ENCODE measurements at regions not wholly inside any gene's neighbourhood (a gene's known extent, or its start where the extent isn't known, plus 50 kb on each side); places are given as distances from the start of the nearest gene placed in this dataset.

DNA sequence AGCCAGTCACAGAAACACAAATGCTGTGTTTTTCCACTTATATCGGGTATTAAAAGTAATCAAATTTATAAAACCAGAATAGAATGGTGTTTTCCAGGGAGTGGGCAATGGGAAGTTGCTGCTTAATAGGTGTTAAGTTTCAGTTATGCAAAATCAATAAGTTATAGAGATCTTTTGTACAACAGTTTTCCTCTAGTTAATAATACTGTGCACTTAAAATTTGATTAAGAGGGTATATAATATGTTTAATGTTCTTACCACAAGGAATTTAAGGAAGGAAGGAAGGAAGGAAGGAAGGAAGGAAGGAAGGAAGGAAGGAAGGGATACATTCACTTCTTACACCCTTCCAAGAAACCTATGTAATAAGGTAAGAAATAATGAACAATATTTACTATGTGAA, 867.7 kb upstream of the CDH6 start:
- intact Hi-C loops (cut with DNase I; ENCODE audit: low total_unique reads) (no loop called here), in situ Hi-C loops (cut with MboI; ENCODE audit: low pct_ligation_motif_present in 1 of 4, low pct_unique_long_range_greater_than_20kb in 1 of 4, low sequenced_read_pairs in 3 of 4) (no loop called here)
- Histone ChIP-seq H3K9me3 (no peaks in the 10 kb centered on the region), H3K27ac (no peak overlapping the region), H3K4me3 (no peak overlapping the region), H3K4me1 (no peaks in the 10 kb centered on the region), H3K27me3 (no peaks in the 10 kb centered on the region), H3K36me3 (no peaks in the 10 kb centered on the region)
- no peak for TF ChIP-seq POLR2A (IDR thresholded peaks at IDR 0.05)
- no peak for DNase-seq
- WGBS, 2 donors (ENCODE audit: low coverage in 1 of 2): 92 to 100% methylated on average over 1 of the region's 1 CpG

DNA sequence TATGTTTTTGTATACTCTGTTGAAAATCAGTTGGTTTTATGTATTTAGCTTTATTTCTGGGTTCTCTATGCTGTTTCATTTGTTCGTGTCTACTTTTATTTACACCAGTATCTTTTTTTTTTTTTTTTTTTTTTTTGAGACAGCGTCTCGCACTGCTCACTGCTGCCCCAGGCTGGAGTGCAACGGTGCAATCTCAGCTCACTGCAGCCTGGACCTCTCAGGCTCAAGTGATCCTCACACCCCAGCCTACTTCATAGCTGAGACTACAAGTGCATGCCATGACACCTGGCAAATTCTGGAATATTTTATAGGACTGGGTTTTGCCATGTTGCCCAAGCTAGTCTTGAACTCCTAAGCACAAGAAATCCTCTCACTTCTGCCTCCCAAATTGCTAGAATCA, 869.4 kb upstream of the CDH6 start:
- no peaks in the 10 kb centered on the region for H3K36me3 ChIP-seq
- no peak for DNase-seq
- H3K27ac ChIP-seq: no peak overlapping the region
- in situ Hi-C loops (cut with MboI; ENCODE audit: low pct_ligation_motif_present in 1 of 4, low pct_unique_long_range_greater_than_20kb in 1 of 4, low sequenced_read_pairs in 3 of 4): no loop called here
- no peaks in the 10 kb centered on the region for H3K4me1 ChIP-seq
- no peak overlapping the region for H3K4me3 ChIP-seq
- TF ChIP-seq, protein P1, sequence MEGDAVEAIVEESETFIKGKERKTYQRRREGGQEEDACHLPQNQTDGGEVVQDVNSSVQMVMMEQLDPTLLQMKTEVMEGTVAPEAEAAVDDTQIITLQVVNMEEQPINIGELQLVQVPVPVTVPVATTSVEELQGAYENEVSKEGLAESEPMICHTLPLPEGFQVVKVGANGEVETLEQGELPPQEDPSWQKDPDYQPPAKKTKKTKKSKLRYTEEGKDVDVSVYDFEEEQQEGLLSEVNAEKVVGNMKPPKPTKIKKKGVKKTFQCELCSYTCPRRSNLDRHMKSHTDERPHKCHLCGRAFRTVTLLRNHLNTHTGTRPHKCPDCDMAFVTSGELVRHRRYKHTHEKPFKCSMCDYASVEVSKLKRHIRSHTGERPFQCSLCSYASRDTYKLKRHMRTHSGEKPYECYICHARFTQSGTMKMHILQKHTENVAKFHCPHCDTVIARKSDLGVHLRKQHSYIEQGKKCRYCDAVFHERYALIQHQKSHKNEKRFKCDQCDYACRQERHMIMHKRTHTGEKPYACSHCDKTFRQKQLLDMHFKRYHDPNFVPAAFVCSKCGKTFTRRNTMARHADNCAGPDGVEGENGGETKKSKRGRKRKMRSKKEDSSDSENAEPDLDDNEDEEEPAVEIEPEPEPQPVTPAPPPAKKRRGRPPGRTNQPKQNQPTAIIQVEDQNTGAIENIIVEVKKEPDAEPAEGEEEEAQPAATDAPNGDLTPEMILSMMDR (IDR thresholded peaks at IDR 0.05): no peak
- intact Hi-C loops (cut with DNase I; ENCODE audit: low total_unique reads): no loop called here
- WGBS, 2 donors (ENCODE audit: low coverage in 1 of 2): 23 to 33% methylated on average over 1 of the region's 4 CpGs
- H3K27me3 ChIP-seq: no peaks in the 10 kb centered on the region
- no peaks in the 10 kb centered on the region for H3K9me3 ChIP-seq

DNA sequence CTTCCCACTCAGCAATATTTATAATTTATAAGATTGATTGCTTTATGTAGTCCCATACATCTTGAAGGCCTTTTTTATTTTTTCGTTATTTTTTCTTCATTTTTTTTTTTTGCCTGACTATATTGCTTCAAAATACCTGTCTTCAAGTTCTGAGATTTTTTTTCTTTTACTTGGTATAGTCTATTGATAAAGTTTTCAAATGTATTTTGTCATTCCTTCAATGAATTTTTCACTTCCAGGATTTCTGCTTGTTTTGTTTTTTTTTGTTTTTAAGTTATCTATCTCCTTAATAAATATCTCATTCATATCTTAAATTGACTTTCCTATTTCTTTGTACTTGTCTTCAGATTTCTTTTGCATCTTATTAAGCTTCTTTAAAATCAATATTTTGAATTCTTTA, 905.6 kb upstream of the CDH6 start:
- H3K4me3 ChIP-seq: no peak overlapping the region
- WGBS, 2 donors (ENCODE audit: low coverage in 1 of 2): 67 to 89% methylated on average over 1 of the region's 1 CpG
- H3K27ac ChIP-seq: no peak overlapping the region
- TF ChIP-seq POLR2AphosphoS5 (IDR thresholded peaks at IDR 0.05): no peak
- TF ChIP-seq, protein P1 (IDR thresholded peaks at IDR 0.05): no peak
- TF ChIP-seq EP300 (IDR thresholded peaks at IDR 0.05; ENCODE audit: low read depth): no peak
- no peak for TF ChIP-seq POLR2A (IDR thresholded peaks at IDR 0.05)
- intact Hi-C loops (cut with DNase I; ENCODE audit: low total_unique reads) (loop anchor here (1.0 kb wide), 1 partner anchor 22 kb away; no protein-coding TSS in a partner anchor), in situ Hi-C loops (cut with MboI; ENCODE audit: low pct_ligation_motif_present in 1 of 4, low pct_unique_long_range_greater_than_20kb in 1 of 4, low sequenced_read_pairs in 3 of 4) (no loop called here)
- DNase-seq: no peak
- no peaks in the 10 kb centered on the region for H3K36me3 ChIP-seq
- peaks cover 6 to 11% of the 10 kb centered on the region in 2 donors for H3K9me3 ChIP-seq
- H3K4me1 ChIP-seq: no peaks in the 10 kb centered on the region
- H3K27me3 ChIP-seq: no peaks in the 10 kb centered on the region

DNA sequence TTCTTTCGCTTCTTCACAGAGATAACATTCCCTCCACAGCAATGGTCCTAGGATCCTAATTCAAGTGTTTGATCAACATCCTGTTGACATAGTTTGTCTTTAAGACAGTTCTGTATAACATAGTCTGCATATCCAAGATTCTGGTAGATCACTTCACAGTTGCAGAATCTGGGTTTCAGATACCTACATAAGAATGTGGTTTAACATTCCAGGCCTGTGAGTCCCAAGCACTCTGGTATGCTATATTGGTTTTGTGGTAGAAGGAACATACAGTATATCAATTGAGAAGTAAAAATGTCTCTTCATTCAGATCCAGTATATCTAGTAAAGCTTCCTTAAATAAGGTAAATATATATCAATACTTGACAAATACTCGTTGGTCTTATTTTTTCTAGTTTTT, 914.2 kb upstream of the CDH6 start:
- H3K4me1 ChIP-seq: no peaks in the 10 kb centered on the region
- 75 to 80% methylated on average over 2 of the region's 2 CpGs for WGBS, 2 donors (ENCODE audit: low coverage in 1 of 2)
- DNase-seq: no peak
- intact Hi-C loops (cut with DNase I; ENCODE audit: low total_unique reads): no loop called here
- H3K27me3 ChIP-seq: no peaks in the 10 kb centered on the region
- peaks cover 0 to 3% of the 10 kb centered on the region in 2 donors for H3K9me3 ChIP-seq
- in situ Hi-C loops (cut with MboI; ENCODE audit: low pct_ligation_motif_present in 1 of 4, low pct_unique_long_range_greater_than_20kb in 1 of 4, low sequenced_read_pairs in 3 of 4): no loop called here
- no peak overlapping the region for H3K4me3 ChIP-seq
- H3K36me3 ChIP-seq: no peaks in the 10 kb centered on the region
- no peak for TF ChIP-seq EP300 (IDR thresholded peaks at IDR 0.05; ENCODE audit: low read depth)
- no peak for TF ChIP-seq POLR2A (IDR thresholded peaks at IDR 0.05)
- no peak for TF ChIP-seq POLR2AphosphoS5 (IDR thresholded peaks at IDR 0.05)
- no peak overlapping the region for H3K27ac ChIP-seq

DNA sequence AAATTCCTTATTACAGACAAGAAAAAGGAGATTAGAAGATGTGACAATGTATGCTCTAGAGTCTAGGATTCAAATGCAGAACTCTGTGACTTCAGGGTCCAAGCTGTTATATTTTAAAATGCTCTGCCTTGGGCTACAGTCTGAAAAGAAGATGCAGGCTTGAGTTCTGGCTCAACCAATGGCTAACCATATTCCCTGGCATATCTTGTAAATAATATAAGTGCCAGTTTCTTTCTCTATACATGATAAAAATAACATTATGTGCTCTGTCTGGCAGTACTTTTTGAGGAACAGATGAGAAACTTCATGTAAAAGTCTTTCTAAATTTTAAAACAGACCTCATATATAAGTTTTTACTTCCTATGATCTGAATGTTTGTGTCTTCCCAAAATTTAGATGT, 926.5 kb upstream of the CDH6 start:
- Histone ChIP-seq H3K27me3 (no peaks in the 10 kb centered on the region), H3K4me3 (no peak overlapping the region), H3K4me1 (no peaks in the 10 kb centered on the region), H3K36me3 (no peaks in the 10 kb centered on the region), H3K9me3 (no peaks in the 10 kb centered on the region), H3K27ac (no peak overlapping the region)
- in situ Hi-C loops (cut with MboI; ENCODE audit: low pct_ligation_motif_present in 1 of 4, low pct_unique_long_range_greater_than_20kb in 1 of 4, low sequenced_read_pairs in 3 of 4) (no loop called here), intact Hi-C loops (cut with DNase I; ENCODE audit: low total_unique reads) (no loop called here)
- DNase-seq: no peak
- TF ChIP-seq, protein P1 (IDR thresholded peaks at IDR 0.05): no peak
- no peak for TF ChIP-seq POLR2AphosphoS5 (IDR thresholded peaks at IDR 0.05)
- no peak for TF ChIP-seq POLR2A (IDR thresholded peaks at IDR 0.05)
- no peak for TF ChIP-seq EP300 (IDR thresholded peaks at IDR 0.05; ENCODE audit: low read depth)
